ENCODE measurements at regions not wholly inside any gene's neighbourhood (a gene's known extent, or its start where the extent isn't known, plus 50 kb on each side); places are given as distances from the start of the nearest gene placed in this dataset.
"Not testable (repeated sequence)": the region's sequence is repeated elsewhere in the genome, so short reads cannot be mapped to it uniquely, and the experiment has no call there.

- TF ChIP-seq CTCF (conservative IDR thresholded peaks at IDR 0.05; ENCODE audit: low read depth, low read length); EZH2 (IDR thresholded peaks at IDR 0.05; ENCODE audit: borderline replicate concordance, low read depth, low read length, poor library complexity, severe bottlenecking): not testable (repeated sequence)
Measured at GRCh38 chr5:42979242-42979641, 60.9 kb downstream of the ANXA2R start.
